Epithelial cell of prostate (primary cell): ENCODE measurements at regions not wholly inside any gene's neighbourhood (a gene's known extent, or its start where the extent isn't known, plus 50 kb on each side); places are given as distances from the start of the nearest gene placed in this dataset.
"Not testable (repeated sequence)": the region's sequence is repeated elsewhere in the genome, so short reads cannot be mapped to it uniquely, and the experiment has no call there.

Experiments
- DNase-seq: peaks from one replicate; pipeline ENCODE4 v3.0.0-alpha.2; 2011; ENCODE audit warnings: low read depth, low spot score
- H3K27ac ChIP-seq: fragments of 450-650 bp; 2 replicates; pipeline ENCODE4 v1.5.1; 2017; ENCODE audit warnings: mild to moderate bottlenecking

DNA sequence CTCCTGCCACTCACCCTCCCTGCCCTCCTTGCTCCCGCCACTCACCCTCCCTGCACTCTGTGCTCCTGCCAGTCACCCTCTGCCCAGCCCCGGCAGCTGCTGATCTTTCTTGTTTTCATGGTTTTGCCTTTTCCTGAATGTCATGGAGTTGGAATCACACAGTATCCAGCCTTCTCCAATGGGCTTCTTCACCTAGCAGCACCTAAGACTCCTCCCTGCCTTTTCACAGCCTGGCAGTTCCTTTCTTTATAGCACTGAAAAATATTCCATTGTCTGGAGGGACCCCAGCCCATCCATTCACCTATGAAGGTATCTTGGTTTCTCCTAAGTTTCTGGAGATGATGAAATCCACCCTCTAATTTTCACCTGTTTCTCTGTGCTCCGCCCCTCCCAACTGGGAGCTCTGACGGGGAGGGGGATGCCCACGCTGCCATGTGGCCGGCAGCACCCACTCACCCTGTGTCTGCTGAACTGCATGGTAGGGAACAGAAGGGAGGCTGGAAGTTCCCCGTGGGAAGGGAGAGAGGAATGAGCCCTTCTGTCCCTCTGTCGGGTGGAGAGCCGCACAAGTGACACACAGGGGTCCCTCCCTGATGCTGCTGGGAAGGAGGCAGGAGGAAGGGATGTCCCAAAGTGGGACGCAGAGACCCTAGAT is 144.9 kb upstream of the ZNF469 start:
- not testable (repeated sequence) for H3K27ac ChIP-seq, DNase-seq

DNA sequence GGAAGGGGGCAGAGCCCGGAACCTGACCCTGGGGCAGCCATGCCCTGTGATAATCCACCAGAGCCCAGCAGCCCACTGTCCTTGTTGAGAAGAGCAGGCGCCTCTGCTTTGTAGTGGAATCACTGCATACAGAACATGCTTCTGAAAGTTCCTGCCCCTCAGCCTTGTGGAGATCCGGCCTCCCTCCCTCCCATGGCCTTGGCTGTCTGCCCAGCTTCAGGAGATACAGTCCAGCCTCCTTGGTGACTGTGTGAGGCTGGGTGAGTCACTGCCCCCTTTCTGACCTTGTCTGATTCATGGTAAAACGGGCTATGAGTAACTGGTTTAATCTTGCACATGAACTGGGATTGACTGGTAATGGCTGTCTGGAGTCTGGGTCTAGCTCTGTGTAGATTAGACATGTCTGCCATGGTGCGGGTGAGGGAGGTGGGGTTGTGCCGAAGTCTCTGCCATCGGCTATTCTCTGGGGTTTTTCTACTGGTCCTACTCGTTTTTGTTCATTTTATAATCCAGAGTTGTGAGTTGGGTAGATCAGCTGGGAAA is 144.0 kb upstream of the ZNF469 start:
- peak overlapping the region; percentile 32 for H3K27ac ChIP-seq
- DNase-seq, result peak; percentile 79

DNA sequence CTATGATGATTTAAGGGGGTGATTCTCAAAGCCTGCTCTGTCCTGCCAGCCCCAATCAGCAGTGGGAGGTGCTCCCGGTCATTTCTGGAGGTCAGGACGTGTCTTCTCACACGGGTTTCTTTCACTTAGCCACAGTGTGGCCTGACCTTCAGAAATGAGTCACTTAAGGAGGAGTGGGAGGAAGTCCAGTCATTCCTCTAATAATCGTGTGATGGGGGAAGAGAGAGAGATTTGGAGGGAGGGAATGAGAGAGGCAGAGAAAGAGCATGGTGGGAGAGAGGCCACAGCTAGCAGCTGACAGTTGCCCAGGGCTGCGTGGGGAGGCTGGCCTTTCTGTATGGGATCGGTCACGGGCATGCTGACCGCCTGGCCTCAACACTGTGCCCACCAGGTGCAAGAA is 142.6 kb upstream of the ZNF469 start:
- DNase-seq, H3K27ac ChIP-seq: not testable (repeated sequence)

DNA sequence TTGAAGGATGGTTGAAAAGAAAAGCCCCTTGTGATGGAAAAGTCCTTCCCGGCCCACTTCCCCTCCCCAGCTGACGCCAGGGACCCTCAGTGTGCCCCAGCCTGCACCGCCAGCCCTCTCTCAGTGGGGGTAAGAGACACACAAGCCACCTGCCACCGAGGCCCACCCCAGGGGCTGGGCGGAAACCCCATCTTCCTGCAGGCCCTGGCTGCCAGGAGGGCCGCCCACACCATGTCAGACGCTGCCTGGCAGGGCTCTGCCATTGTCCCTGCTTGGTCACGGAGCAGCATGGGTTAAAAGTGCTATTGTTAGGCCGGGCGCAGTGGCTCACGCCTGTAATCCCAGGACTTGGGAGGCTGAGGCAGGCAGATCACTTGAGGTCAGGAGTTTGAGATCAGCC is 142.0 kb upstream of the ZNF469 start:
- not testable (repeated sequence) for DNase-seq, H3K27ac ChIP-seq

DNA sequence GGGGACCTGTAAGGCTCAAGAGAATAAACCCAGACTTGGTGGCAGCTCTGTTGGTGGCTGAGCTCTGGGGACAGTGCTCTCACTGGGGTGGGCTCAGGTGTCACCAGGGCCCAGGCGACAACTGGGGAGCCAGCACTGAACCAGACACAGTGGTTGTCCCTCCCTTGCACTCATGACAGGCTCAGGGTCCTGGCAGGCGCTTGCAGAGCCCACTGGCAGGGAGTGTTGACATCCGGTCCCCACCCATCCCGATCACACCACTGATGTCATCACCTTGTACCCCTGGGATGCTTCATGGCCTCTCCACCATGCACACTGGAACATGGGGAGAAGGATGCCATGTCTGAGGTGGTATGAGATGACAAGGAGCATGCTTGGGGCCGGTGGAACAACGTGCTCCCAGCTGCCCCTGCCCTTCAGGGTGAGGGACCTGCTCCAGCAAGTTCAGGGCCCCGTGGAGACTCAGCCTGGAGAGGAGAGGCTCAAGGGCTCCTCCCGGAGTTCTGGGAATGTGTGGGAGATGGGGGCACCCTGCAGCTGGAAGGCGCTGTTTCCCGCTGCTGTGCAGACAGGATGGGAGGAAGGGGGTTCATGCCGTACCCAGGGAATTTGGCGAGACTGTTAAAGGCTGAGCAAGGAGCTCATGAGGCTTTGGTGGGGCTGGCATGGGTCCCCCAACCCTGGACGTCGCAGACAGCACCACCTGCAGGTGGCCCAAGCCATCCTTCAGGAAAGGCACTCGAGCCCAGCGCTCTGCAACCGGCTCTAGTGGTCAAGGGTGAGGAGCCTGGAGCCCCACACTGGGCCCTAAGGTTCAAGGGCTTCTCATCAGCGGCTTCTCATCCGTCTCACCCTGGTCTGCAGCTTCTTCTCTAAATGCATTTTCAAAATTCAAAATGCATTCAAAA is 141.1 kb upstream of the ZNF469 start:
- not testable (repeated sequence) for H3K27ac ChIP-seq, DNase-seq

DNA sequence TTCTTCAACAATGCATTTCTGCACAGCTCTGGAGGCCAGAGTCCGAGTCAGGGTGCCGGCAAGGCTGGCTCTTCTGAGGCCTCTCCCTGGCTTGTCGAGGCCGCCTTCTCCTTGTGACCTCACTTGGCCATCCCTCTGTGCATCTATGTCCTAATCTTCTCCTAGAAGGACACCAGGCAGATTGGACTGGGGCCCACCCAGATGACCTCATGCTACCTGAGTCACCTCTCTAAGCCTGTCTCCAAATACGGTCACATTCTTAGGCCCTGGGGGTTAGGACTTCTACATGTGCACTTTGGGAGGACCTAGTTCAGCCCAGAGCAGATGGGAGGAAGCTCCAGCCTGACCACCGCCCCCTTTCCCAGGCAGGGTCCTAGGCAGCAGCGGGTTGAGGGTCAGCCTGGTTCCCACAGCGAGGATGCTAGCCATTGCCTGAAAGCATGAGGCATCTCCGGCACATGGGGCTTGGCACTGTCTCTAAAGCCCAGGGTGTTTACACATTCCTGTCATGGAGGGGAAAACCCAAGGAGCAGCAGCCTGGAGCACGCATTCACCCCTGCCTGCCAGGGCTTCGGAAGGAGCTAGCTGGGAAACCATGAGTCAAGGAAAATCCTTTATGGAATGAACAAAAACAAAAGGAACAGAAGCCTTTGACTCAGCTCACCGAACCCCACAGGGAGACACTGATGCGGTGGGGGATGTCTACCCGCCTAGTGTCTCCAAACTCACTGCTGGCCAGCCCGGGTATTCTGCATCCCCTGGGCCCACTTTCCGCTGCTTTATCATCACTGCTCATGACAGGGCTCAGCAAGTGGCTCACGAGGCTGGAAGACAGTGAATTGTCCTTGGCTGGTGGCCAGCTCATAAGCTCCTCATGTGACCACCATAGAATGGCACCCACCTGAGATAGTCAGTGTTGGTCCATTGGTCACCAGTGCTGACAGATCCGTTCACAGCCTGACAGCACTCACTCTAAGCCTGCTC is 140.2 kb upstream of the ZNF469 start:
- DNase-seq, result peak; percentile 43
- peak overlapping the region; percentile 28 for H3K27ac ChIP-seq

DNA sequence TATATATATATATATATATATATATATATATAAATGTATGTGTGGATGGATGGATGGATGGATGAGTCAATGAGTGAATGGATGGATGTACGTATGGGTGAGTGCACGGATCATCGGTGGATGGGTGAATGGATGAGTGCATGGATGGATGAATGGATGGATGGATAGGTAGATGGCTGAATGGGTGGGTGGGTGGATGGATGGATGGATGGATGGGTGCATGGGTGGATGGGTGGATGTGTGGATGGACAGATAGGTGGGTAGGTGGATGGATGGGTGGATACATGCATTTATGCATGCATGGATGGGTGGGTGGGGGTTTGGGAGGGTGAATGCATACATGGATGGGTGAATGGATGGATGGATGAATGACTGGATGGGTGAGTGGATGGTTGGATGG is 138.8 kb upstream of the ZNF469 start:
- not testable (repeated sequence) for DNase-seq, H3K27ac ChIP-seq

DNA sequence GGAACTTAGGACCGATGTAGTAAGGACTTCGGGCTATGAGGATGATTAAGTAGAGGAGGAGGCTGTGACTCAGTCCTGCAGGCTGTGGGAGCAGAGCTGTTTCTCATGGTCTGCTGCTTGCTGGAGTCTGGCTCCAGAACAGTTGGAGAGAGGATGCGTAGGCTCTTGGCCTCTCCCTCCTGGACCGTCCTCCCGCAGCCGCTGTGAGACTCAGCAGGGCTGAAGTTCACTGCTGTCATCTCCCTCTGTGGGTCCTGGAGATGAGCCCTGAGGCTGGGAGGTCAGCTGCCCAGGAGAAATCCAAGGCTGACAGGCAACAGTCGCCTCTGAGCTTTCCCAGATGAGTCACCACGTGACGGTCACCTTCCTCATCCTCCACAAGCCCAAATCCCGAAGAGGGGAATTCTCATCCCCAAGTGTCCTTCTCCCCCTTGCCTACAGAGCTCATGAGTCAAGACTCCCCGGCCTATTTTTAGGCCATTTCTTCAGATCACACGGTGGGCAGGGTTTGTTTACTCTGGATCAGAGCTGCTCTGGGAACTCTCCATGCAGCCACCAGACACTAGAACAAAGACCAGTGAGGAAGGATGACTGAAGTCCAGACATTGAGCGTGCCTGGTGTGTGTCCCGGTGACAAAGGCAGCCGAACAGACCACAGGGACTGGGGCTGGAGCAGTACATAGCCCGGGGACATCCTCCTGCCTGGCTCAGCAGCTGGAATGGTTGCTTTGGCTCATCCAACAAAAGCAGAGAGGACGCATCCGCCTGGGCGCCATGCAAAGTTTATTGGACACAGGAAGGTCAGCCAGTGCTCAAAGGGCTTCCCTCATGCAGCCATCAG is 137.3 kb upstream of the ZNF469 start:
- H3K27ac ChIP-seq, result peak overlapping the region; percentile 61
- peak; percentile 76 for DNase-seq

DNA sequence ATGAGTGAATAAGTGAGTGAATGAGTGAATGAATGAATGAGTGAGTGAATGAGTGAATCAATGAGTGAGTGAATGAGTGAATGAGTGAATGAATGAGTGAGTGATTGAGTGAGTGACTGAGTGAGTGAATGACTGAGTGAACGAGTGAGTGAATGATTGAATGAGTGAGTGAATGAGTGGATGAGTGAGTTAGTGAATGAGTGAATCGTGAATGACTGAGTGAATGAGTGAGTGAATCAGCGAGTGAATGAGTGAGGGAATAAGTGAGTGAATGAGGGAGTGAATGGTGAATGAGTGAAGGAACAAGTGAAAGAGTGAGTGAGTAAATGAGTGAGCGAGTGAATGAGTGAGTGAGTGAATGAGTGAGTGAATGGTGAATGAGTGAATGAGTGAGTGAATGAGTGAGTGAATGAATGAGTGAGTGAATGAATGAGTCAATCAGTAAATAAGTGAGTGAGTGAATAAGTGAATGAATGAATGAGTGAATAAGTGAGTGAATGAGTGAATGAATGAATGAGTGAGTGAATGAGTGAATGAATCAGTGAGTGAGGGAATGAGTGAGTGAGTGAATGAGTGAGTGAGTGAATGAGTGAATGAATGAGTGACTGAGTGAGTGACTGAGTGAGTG is 135.7 kb upstream of the ZNF469 start:
- not testable (repeated sequence) for H3K27ac ChIP-seq, DNase-seq

DNA sequence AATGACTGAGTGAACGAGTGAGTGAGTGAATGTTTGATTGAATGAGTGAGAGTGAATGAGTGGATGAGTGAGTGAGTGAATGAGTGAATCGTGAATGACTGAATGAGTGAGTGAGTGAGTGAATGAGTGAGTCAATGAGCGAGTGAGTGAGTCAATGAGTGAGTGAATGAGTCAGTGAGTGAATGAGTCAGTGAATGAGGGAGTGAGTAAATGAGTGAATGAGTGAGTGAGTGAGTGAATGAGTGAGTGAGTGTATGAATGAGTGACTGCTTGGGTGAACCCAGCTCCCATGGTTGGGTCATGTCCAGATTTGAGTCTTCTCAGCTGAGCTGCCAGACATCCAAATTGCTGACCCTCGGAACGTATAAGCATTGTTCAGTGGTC is 135.2 kb upstream of the ZNF469 start:
- not testable (repeated sequence) for DNase-seq

DNA sequence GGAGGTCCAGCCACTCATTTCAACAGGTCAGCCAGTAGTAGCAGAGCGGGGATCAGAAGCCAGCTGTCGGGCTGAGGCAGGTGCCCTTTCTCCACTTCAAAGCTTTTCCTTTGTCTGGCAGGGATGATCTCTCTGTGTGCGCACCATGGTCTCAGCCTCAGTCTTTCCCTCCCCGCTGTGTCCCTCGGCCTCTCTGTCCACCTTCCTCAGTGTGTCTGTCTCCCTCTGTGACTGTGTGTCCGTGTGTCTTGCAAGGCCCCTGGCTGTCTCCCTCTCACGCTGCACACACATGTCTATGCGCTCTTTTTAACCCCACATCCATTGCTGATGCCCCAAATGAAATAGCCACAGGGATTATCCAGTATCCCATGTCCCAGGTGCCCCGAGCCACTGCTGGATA is 134.0 kb upstream of the ZNF469 start:
- H3K27ac ChIP-seq, DNase-seq: not testable (repeated sequence)

More for the DNA sequence above, 135.2 kb upstream of the ZNF469 start:
- H3K27ac ChIP-seq, result not testable (repeated sequence)

DNA sequence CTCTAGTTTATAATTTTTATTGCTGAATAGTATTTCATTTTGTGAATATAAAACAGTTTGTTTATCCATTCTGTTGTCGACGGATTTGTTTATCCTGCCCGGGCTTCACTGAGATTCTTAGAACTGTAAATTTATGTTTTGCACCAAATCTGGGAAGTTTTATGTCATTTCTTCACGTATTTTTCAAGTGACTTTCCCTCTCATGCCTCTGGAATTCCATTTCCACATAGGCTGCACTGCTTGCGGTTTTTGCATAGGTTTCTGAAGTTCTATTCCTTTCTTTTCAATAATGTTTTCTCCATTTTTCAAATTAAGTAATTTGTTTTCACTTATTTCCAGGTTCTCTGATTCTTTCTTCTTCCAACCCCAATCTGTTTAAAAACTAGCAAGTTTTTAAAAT is 132.4 kb upstream of the ZNF469 start:
- DNase-seq, H3K27ac ChIP-seq: not testable (repeated sequence)

DNA sequence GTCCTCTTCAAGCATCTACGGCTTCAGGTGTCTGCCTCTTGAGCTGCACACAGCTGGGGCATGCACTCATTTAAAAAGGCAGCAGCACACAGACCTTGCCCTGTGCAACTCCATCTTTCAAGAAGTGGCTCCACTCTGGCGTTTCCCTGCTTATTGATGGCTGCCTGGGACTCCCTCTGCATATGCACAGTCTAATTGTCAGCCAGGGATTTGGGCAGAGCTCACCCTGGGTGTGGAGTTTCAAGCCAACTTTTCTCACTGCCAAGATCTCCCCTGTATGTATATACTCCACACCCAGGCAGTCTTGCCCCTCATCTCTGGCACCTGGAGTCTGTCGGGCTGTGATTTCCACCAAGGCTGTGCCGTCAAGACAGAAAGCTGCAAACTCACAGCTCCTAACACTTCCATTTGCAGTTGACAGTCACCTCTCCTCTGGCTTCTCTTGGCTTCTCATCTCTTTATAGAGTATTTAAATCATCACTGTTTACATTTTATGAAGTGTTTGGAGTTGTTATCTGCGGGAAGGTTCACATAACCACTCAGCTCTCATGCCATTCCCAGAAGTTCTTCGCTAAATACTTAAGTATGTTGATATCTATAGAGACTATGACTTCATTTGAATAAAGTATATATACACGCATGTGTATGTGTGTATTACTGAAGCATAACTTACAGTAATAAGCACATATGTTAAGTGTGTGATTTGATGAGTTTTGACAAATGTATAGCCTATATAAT is 130.5 kb upstream of the ZNF469 start:
- not testable (repeated sequence) for DNase-seq, H3K27ac ChIP-seq

DNA sequence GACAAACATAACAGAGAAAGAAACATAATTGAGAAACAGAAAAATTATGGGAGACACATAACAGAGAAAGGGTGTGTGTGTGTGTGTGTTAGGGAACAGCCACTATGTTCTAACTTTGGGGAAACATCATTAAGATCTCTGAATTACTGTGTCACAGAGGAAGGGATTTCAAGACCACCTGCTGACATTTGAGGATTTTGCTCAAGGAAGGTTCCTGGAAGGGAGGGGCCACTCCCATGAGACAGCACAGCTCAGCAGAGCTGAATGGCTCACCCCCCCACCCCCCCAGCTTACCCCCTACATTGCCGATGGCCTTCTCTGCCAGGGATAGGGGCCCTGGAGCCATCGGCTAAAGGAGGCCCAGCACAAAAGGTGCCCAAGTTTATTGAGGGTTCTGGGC is 124.6 kb upstream of the ZNF469 start:
- not testable (repeated sequence) for DNase-seq, H3K27ac ChIP-seq

DNA sequence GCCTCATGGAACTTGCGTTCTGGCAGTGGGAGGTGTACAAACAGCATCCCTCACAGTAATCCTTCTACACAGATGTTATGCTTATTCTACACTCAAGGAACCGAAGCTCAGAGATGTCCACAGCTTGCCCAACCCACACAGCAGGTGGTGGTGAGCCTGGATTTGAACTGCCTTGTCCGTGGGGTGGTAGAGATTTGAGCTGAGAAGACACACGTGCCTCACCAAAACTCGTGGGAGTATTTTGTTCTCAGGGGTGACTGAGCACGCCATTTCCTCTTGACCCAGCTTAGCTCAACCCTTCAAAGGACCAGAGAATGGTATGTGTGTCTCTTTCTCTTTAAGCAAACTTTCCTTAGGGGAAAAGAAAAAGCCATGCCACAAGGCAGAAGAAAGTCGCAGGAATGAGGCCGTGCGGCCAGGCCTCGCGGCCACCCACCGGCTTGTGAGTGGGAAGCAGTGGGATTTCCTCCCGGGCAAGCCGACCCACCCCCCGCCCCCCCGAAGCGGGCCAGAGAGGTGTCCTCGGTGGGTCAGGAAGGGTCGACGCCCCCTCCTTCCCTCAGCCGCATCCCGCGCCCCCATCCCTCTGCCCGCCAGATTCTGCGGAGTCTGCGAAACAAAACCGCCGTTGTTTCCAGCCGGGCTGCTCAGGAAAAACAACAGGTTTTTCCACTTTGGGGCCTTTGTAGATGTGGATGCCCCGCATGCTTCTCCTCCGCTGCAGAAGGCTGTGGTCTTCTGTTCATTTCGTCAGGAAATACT is 123.8 kb upstream of the ZNF469 start:
- not testable (repeated sequence) for H3K27ac ChIP-seq, DNase-seq

DNA sequence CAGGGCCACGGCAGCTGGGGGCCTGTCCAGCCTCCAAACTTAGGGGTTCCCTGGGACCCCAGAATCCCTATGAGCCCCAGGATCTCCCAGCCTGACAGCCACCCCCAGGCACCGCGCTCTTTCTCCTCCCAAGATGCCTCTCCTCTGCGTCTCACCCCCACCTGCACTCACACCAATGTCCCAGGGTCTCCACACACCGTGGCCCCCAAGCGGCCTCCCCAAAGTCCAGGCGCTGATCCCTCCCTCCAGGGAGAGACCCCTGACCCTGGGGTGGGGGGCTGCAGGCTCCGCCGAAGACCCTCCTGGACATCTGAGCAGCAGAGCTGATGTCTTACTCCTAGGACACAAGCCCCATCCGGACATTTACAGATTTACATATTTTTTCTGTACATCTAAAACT is 123.2 kb upstream of the ZNF469 start:
- not testable (repeated sequence) for H3K27ac ChIP-seq, DNase-seq

DNA sequence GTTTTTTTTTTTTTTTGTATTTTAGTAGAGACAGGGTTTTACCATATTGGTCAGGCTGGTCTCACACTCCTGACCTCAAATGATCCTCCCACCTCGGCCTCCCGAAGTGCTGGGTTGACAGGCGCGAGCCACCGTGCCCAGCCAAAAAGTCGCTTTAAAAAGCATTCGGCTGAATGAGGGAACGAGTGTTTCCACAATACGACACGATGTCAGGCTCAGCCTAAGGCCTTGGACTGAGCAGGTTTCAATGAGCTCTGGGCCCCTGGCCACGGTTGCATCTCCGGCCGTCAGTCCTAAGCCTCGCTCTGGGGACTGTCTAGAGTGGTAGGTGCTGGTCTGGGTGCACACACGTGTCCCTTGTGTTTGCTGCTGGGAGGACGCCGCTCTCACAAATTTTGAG is 122.6 kb upstream of the ZNF469 start:
- DNase-seq, H3K27ac ChIP-seq: not testable (repeated sequence)
